ENCODE measurements at regions not wholly inside any gene's neighbourhood (a gene's known extent, or its start where the extent isn't known, plus 50 kb on each side); places are given as distances from the start of the nearest gene placed in this dataset.

DNA sequence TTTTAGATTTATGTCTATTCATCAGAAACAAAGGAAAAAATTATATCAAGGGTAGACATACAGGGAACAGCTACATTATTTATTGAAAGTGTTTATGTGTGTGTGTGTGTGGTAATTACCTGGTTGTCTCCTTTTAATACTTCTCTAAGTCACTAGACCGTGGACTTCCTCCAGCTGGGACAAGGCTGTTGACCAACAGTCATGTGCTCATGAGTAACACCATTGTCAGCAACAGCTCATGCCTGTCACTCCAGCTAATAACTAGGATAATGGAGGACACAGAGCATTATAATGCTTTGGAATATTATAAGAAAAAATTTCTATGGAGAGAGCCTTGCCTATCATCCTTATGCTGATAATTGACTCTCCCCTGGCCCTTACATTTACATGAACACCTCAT is 125.3 kb upstream of the SALL1 start:
- DNase-seq (ENCODE audit: low read depth): no peak
- no peak overlapping the region for H3K4me3 ChIP-seq (ENCODE audit: low read depth, low read length)
- TF ChIP-seq, protein P1, sequence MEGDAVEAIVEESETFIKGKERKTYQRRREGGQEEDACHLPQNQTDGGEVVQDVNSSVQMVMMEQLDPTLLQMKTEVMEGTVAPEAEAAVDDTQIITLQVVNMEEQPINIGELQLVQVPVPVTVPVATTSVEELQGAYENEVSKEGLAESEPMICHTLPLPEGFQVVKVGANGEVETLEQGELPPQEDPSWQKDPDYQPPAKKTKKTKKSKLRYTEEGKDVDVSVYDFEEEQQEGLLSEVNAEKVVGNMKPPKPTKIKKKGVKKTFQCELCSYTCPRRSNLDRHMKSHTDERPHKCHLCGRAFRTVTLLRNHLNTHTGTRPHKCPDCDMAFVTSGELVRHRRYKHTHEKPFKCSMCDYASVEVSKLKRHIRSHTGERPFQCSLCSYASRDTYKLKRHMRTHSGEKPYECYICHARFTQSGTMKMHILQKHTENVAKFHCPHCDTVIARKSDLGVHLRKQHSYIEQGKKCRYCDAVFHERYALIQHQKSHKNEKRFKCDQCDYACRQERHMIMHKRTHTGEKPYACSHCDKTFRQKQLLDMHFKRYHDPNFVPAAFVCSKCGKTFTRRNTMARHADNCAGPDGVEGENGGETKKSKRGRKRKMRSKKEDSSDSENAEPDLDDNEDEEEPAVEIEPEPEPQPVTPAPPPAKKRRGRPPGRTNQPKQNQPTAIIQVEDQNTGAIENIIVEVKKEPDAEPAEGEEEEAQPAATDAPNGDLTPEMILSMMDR (IDR thresholded peaks at IDR 0.05; ENCODE audit: insufficient read depth, low read length): no peak

GRCh38 chr16:51272420-51272819 is 121.3 kb upstream of the SALL1 start:
- no peak for DNase-seq (ENCODE audit: low read depth)
- no peak overlapping the region for H3K4me3 ChIP-seq (ENCODE audit: low read depth, low read length)
- TF ChIP-seq, protein P1 (IDR thresholded peaks at IDR 0.05; ENCODE audit: insufficient read depth, low read length): no peak

- H3K4me3 ChIP-seq (ENCODE audit: low read depth, low read length): no peak overlapping the region
- TF ChIP-seq, protein P1 (IDR thresholded peaks at IDR 0.05; ENCODE audit: insufficient read depth, low read length): no peak
- DNase-seq (ENCODE audit: low read depth): no peak
Observed at GRCh38 chr16:51271156-51271701, 120.2 kb upstream of the SALL1 start.

- TF ChIP-seq, protein P1 (IDR thresholded peaks at IDR 0.05; ENCODE audit: insufficient read depth, low read length): no peak
- H3K4me3 ChIP-seq (ENCODE audit: low read depth, low read length): no peak overlapping the region
- no peak for DNase-seq (ENCODE audit: low read depth)
Observed at GRCh38 chr16:51268237-51268636, 117.2 kb upstream of the SALL1 start.

DNA sequence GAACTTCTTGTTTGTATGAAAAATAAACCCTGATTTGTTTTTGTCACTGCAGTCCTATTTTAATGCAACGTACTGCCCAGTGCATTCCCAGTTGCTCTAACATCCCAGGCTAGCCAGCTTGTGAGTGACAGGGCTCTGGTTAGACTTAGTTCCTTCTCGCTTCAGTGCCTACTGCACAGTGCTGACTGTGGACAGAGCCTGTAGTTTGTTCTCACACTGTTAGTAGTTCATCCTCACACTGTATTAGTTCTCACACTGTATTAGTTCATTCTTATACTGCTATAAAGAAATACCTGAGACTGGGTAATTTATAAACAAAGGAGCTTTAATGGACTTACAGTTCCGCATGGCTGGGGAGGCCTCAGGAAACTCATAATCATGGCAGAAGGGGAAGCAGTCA is 116.6 kb upstream of the SALL1 start:
- TF ChIP-seq, protein P1 (IDR thresholded peaks at IDR 0.05; ENCODE audit: insufficient read depth, low read length): no peak
- no peak overlapping the region for H3K4me3 ChIP-seq (ENCODE audit: low read depth, low read length)
- no peak for DNase-seq (ENCODE audit: low read depth)

GRCh38 chr16:51262428-51262827 is 111.4 kb upstream of the SALL1 start:
- no peak overlapping the region for H3K4me3 ChIP-seq (ENCODE audit: low read depth, low read length)
- no peak for DNase-seq (ENCODE audit: low read depth)
- TF ChIP-seq, protein P1 (IDR thresholded peaks at IDR 0.05; ENCODE audit: insufficient read depth, low read length): no peak

DNA sequence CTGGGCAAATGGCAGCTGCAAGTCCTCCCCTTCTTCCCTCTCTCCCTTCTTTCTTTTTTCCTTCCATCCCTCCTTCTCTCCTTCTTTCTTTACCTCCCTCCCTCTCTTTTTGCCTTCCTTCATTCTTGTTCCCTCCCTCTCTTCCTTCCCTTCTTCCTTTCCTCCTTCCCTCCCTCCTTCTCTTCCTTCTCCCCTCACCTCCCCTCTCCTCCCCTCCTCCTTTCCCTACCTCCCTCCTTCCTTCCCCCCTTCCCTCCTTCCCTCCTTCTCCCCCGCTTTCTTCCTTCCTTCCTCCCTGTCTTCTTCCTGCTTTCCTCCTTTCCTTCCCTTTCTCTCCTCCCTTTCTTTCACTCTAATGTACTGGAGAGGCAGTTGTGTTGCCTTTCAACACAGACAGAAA is 110.8 kb upstream of the SALL1 start:
- DNase-seq (ENCODE audit: low read depth): no peak
- no peak overlapping the region for H3K4me3 ChIP-seq (ENCODE audit: low read depth, low read length)
- TF ChIP-seq, protein P1 (IDR thresholded peaks at IDR 0.05; ENCODE audit: insufficient read depth, low read length): no peak

Measured in fibroblast of the aortic adventitia (primary cell).